ENCODE measurements at regions not wholly inside any gene's neighbourhood (a gene's known extent, or its start where the extent isn't known, plus 50 kb on each side); places are given as distances from the start of the nearest gene placed in this dataset.

- no peak for DNase-seq (ENCODE audit: low read depth)
Observed at GRCh38 chr1:201659572-201659971, 120.6 kb downstream of the NAV1 start.

GRCh38 chr1:201660931-201661822 lies 122.2 kb downstream of the NAV1 start:
- DNase-seq (ENCODE audit: low read depth) = no peak

- DNase-seq (ENCODE audit: low read depth) = no peak
Observed at GRCh38 chr1:201661823-201662359, 123.0 kb downstream of the NAV1 start.

- DNase-seq (ENCODE audit: low read depth) = no peak
Observed at GRCh38 chr1:201662646-201663045, 123.7 kb downstream of the NAV1 start.

- DNase-seq (ENCODE audit: low read depth) = no peak
Observed at GRCh38 chr1:201663491-201664113, 124.7 kb downstream of the NAV1 start.

GRCh38 chr1:201665036-201665435 lies 126.1 kb downstream of the NAV1 start:
- no peak for DNase-seq (ENCODE audit: low read depth)

- DNase-seq (ENCODE audit: low read depth) = no peak
Observed at GRCh38 chr1:201666102-201666501, 127.2 kb downstream of the NAV1 start.

- DNase-seq (ENCODE audit: low read depth) = no peak
Observed at GRCh38 chr1:201666645-201667044, 127.7 kb downstream of the NAV1 start.

- no peak for DNase-seq (ENCODE audit: low read depth)
Observed at GRCh38 chr1:201667479-201667878, 128.6 kb downstream of the NAV1 start.

- no peak for DNase-seq (ENCODE audit: low read depth)
Observed at GRCh38 chr1:201670517-201670916, 131.6 kb downstream of the NAV1 start.

- DNase-seq (ENCODE audit: low read depth) = no peak
Observed at GRCh38 chr1:201672685-201673084, 133.8 kb downstream of the NAV1 start.

- no peak for DNase-seq (ENCODE audit: low read depth)
Observed at GRCh38 chr1:201673093-201673492, 134.2 kb downstream of the NAV1 start.

- no peak for DNase-seq (ENCODE audit: low read depth)
Observed at GRCh38 chr1:201673915-201674314, 135.0 kb downstream of the NAV1 start.

- DNase-seq (ENCODE audit: low read depth) = no peak
Observed at GRCh38 chr1:201675143-201675542, 136.2 kb downstream of the NAV1 start.

GRCh38 chr1:201676197-201676596 lies 137.3 kb downstream of the NAV1 start:
- no peak for DNase-seq (ENCODE audit: low read depth)

GRCh38 chr1:201676641-201677040 lies 137.7 kb downstream of the NAV1 start:
- DNase-seq (ENCODE audit: low read depth) = no peak

GRCh38 chr1:201678264-201679101 lies 139.6 kb downstream of the NAV1 start:
- DNase-seq (ENCODE audit: low read depth) = no peak

GRCh38 chr1:201681375-201681774 lies 142.4 kb downstream of the NAV1 start:
- DNase-seq (ENCODE audit: low read depth) = no peak

- no peak for DNase-seq (ENCODE audit: low read depth)
Observed at GRCh38 chr1:201682964-201683363, 144.0 kb downstream of the NAV1 start.

GRCh38 chr1:201683397-201683796 lies 144.5 kb downstream of the NAV1 start:
- no peak for DNase-seq (ENCODE audit: low read depth)

- no peak for DNase-seq (ENCODE audit: low read depth)
Observed at GRCh38 chr1:201685485-201685884, 143.5 kb upstream of the IPO9 start.

GRCh38 chr1:201686714-201687455 lies 142.1 kb upstream of the IPO9 start:
- no peak for DNase-seq (ENCODE audit: low read depth)
